B cell (primary cell): ENCODE measurements at regions not wholly inside any gene's neighbourhood (a gene's known extent, or its start where the extent isn't known, plus 50 kb on each side); places are given as distances from the start of the nearest gene placed in this dataset.

Experiments used
- EZH2 ChIP-seq: IDR thresholded peaks from 2 replicates; pipeline ENCODE4 v1.6.1; 2012; ENCODE audit warnings: borderline replicate concordance, low read depth, mild to moderate bottlenecking, moderate library complexity, low read length; ENCODE audit not compliant: insufficient read depth, poor library complexity, severe bottlenecking
- TF ChIP-seq, protein P1 (sequence below): fragments of 200-600 bp; IDR thresholded peaks from one replicate; pipeline ENCODE4 v1.8.0; 2022; ENCODE audit warnings: antibody characterized with exemption, mild to moderate bottlenecking

DNA sequence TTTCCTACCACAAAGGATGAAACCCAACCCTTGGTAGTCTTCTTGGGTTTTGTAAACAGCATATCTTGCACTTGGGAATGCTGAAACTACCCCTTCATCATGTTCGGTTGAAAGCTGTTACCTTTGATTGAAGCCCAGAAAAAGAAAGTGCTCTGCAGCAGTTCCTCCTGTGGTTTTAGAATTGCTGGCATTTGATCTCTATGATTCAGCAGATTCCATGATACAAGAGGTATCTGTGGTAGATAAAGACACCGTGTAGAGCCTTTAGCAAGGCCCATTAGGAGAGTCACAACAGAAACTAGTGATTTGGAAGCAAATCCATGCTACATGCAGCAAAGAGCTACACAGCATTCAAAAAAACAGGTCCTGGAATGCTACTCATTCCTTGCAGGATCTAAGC lies 557.0 kb downstream of the TLE1 start:
- TF ChIP-seq, protein P1, sequence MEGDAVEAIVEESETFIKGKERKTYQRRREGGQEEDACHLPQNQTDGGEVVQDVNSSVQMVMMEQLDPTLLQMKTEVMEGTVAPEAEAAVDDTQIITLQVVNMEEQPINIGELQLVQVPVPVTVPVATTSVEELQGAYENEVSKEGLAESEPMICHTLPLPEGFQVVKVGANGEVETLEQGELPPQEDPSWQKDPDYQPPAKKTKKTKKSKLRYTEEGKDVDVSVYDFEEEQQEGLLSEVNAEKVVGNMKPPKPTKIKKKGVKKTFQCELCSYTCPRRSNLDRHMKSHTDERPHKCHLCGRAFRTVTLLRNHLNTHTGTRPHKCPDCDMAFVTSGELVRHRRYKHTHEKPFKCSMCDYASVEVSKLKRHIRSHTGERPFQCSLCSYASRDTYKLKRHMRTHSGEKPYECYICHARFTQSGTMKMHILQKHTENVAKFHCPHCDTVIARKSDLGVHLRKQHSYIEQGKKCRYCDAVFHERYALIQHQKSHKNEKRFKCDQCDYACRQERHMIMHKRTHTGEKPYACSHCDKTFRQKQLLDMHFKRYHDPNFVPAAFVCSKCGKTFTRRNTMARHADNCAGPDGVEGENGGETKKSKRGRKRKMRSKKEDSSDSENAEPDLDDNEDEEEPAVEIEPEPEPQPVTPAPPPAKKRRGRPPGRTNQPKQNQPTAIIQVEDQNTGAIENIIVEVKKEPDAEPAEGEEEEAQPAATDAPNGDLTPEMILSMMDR = no peak
- TF ChIP-seq EZH2 = no peak
